GM21786 (cell line): ENCODE measurements at regions not wholly inside any gene's neighbourhood (a gene's known extent, or its start where the extent isn't known, plus 50 kb on each side); places are given as distances from the start of the nearest gene placed in this dataset.
"Not testable (repeated sequence)": the region's sequence is repeated elsewhere in the genome, so short reads cannot be mapped to it uniquely, and the experiment has no call there.

Source experiments
- ATAC-seq: cut with Tn5 transposase; IDR thresholded peaks from one replicate; pipeline ENCODE4 v1.9.1; 2021; ENCODE audit not compliant: unreplicated experiment

DNA sequence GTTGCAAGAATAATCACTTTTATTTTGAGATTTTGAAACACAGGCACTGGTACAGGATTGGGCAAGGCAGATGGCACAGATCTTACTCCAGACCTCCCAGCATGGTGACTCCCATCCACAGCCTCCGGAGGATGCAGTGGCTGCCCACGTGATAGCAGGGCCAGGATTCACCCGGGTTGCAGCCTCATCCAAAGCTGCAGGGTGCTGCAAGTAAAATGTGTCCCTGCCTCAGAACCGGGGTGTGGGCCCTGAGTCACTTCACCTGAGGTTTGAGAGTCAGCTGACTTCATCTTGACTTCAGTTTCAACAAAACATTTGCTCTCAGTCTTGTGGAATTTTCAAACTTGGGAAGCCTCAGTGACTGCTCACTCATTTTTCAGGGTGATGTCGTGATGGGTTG, 201.9 kb downstream of the FGF9 start:
- no peak for ATAC-seq

DNA sequence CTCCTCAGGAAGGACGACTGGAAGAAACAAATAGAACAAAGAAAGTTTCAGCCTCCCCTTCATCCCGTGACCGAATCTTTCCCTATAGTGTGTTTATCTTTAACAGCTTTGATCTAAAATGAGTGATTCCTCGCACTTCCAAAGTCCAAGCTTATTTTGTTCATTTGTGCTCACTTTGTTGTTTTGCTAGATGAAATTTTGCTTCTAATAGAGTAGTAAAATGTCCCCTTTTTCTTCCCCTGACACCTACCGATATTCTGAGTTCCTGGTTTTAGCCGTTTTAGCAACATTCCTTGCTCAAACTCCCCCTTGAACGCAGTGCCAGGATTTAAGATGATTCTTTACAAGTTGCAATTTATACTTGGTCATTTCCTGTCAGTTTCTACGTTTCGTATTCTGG, 204.2 kb downstream of the FGF9 start:
- ATAC-seq: no peak

DNA sequence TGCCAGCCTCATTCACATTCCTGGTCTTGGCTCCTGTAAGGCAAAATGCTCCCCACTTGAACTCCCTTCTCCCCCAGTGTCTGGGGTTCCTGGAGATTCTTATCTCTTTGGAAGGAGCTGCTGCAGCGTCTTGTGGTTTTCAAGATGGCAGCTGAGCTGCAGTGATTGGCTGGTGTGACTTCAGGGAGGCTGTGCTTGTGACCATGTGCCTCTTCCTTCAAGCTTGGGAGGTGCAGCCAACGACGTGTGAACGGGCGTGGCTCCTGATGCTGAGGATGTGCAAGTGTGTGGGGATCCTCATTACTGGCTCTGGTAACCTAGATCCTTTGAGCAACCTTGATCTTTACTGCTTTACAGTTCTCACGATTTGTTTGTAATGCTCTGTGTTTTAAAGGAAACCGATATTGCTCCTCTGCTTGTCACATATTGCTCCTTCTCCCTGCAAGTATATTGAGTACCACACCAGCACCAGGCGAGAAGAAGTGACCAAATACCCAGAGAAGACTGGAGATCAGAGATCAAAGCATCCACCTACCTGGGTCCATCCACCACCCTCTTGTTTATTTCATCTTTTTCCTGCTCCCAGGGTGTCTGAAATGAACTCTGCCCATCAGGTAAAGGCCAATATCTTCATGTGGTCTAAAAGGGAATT, 208.5 kb downstream of the FGF9 start:
- no peak for ATAC-seq

DNA sequence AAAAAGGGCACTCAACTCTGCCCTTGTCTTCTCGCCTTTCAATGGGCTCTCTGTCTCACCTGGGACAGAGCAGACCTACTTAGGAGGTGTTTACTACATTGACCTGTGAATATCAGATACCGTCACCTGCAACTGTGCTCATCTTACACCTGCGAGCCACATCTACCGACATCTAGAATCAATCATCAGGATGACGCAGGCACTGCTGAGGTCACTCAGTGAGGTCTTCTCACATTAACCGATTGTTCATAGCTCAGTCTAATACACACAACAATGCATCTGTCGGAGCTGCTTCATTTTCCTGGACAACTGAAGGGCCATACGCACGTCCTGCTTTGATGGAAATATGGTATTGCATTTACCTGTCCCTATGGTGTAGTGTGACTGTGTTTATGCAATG, 211.9 kb downstream of the FGF9 start:
- ATAC-seq: no peak

DNA sequence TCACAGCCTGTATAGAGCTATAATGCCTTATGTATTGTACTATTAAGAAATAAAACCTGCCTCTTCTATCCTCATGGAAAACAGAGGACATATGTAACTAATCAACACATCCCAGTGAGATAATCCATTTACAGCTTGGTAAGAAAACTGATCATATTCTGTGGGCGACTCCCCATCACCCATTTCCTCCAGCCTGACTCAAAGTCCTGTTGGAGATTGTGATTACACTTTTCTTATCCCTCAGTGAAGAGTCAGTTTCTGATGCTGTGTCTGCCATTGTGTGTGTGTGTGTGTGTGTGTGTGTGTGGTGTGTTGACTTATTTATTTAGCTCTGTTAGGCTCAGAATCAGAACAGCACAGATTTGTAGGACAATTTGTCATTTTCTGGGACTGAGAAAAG, 212.8 kb downstream of the FGF9 start:
- ATAC-seq: no peak

DNA sequence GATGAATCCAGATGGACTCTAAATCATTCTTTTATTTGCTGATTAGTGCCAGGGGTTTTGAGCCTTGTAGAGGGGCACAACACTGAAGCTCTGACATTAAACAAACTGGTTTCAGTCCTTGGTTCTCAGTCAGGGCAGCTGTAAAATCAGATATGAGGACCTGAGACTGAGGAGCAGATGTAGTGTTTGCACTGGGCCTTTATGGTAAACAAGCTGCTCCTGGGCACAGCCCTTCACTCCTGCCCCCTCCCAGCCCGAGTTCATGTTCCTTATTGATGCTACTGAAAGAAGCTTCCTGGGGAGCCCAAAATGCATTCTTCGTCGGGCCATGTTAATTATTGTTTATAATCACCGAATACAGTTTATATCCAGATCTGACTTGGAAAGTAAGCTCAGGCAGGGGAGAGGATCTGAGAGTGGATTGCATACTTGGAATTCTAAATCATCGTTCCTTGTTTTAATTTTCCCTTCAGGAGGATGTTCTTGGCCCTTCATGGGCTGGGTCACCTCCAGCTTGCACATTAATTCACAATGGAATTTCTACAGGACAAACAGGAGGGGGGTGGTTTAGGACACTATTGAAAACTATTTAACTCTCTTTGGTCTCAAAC, 213.5 kb downstream of the FGF9 start:
- no peak for ATAC-seq

DNA sequence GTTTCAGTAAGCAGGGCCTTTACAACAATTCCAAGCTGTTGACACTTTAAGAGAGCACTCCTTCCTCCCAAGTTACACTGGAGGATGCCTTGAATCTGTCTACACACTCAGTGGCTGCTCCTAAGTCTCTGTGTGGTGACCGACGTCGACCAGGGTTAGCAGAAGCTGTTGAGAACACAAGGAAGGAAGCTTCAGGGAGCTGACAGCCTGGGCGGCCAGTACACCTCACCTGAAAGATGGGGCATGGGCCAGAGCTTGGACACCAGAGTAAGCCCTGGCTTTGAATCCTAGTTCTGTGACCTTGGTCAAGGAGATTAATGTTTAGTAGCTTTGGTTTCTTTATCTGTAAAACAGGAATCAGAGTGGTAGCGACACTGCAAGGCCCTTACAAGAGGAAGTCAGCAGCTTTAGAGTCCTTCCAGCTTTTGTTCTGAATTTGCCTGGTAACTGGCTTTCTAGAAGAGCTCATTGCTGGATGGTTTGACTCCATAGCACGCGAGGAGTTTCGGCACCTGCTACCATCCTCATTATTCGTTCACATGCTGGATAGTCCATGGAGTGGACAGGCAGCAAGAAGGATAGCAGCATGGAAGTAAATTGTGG, 214.2 kb downstream of the FGF9 start:
- no peak for ATAC-seq

DNA sequence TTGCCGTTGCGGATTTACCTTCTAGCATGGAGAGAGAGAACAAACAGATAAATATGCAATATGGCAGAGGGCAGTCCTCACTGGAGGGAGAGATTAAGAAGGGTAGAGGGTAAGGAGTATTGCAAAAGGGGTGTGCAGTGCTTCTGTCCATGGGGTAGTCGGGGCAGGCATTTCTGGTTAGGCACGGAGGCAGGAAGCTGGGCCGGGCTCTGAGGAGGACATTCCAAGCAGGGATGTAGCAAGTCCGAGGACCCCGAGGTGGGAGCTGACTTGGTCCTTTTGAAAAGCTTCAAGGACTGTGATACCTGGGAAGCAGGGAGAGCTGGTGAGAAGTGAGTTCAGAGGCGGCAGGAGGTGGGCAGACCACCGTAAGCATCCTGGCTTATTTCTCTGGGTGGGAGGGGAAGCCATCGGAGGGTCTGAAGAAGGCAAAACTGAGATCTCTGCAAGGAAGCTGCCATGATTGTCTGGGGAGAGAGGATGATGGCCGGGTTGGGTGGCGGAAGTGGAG, 214.9 kb downstream of the FGF9 start:
- ATAC-seq: no peak

DNA sequence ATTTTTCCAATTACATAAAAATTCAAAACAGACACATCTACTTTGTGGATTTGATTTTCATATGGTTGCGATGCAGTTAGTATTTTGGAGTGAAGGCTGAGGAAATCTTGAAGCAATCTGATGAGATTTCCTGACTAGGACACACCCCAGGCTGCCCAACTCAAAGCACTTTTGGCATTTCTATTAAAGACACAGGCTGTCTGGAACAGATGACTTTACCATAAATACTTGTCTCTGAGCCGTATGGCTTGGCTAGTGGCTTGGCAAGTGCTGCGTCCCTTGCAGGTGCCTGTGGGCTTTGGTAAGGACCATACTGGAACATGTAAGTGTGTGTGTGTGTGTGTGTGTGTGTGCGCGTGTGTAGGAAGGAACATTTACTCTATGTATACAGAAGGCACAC, 218.8 kb downstream of the FGF9 start:
- no peak for ATAC-seq

DNA sequence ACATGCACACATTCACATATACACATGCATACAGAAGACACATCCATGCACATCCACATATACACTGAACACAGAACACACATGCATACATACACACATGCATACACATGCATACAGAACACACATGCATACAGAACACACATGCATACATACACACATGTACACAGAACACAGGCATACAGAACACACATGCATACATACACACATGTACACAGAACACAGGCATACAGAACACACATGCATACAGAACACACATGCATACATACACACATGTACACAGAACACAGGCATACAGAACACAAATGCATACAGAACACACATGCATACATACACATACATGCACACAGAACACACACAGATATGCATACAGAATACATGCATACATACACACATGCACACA, 219.3 kb downstream of the FGF9 start:
- ATAC-seq: not testable (repeated sequence)

DNA sequence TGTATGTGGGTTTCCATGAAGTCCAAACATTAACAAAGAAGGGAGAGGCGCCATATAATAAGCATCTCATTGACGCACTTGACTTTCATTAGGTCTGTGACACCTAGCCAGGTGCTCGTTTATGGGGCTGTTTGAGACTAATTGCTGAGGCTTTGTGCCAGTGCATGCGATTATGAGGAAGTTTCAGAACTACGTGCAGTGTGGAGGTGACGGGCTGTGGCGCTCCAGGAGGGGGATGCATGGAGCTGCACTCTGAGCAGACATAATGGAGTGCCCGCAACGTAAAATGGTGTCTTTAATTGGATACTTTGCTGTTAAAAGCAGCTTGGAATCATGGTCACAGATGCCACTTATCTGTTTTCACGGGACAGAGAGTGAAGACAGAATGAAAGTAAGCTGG, 223.2 kb downstream of the FGF9 start:
- no peak for ATAC-seq

DNA sequence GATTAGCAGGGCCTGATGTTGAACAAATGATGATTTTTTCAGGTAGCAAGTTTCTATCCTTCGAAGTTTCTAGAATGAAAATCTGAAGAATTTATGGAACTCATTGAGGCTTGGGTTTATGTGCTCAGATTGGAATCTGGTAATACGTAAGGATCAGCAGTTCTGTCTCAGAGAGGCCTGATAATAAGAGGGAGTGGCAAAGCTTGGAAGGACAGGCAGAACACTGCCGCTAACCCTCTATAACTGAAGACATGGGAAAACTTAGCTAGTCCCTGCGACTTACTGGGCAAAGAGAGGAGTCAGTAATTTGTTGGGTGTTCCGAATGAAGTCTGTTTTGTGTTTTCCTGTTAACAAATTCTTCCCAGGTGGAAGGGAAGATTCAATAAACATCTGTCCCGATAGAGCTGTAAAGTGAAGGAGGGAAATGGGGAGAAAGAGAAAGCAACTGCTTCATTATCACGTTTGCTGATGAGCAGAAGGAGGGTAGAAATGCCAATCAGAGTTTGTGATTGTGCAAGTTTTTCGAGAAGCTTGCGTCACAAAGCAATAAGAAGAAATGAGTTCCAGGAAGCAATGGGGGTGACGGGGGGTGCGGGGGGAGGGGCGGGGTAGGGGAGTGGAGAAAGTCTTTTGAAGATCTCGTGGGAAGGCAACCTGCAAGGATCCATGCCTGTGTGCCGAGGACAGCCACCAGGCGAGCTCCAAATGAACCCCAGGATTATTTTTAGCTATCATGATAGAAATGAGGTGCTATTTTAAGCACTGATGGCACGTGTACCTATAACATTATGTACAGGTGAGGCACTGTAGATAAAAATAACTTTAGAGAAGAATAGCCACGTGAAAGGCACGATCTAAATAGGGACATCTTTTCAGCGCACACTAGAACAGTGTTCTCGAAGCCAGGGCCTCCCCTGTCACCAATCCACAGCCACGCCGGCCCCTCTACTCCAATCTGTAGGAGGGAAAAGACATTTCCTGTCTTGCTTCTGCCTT, 224.1 kb downstream of the FGF9 start:
- ATAC-seq: no peak

DNA sequence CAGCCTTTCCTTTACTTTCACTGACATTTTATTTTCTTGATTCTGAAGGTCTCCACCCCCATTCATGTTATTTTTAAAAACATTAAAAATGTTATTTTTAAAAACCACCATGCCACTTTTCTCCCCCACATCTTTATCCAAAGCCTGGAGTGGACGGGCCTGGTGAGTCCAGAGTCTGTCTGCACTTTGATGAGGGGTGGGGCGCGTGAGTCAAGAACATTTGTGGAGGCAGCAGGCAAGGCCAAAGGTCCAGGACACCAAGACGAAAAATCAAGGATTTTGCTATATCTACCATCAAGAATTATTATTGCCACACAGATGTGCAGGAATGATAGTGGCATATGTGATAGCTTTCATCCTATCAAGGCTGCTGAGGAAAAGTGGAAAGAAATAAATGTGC, 224.9 kb downstream of the FGF9 start:
- no peak for ATAC-seq

DNA sequence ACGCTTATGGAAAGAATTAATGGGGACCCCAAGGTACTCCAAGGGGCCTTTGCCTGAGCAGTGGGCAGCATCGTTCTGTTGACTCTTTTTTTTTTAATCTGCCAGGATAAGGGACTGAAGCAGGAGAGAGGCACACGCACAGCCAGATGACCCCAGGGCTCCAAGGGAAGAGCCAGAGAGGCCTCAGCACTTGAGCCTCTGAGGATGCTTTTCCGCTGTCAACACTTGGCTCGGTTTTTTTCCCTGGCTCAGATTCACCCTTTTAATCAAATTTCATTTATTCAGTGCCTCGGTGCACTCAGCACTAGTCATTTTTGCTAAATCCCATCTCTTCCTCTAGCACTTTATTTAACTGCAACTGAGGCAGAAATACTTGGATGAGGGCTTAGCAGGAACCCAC, 226.3 kb downstream of the FGF9 start:
- no peak for ATAC-seq

DNA sequence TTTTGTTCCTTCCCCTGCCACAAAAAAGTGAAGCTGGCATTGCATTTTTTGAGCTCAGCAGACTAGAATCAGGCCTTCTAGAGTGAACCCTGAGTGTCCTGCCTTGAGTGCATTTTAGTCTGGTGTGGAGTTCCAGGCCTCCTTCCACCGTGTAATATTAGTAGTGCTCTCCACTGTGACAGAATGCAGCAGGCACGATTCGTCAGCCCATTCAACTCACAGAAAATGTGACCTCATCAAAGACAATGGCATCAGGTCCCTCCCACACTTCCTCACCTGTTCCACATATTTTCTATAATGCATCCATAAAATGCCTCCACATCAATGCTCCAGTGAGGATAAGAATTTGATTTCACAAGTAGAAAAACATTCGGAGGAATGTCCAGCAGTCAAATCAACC, 227.6 kb downstream of the FGF9 start:
- ATAC-seq: no peak

DNA sequence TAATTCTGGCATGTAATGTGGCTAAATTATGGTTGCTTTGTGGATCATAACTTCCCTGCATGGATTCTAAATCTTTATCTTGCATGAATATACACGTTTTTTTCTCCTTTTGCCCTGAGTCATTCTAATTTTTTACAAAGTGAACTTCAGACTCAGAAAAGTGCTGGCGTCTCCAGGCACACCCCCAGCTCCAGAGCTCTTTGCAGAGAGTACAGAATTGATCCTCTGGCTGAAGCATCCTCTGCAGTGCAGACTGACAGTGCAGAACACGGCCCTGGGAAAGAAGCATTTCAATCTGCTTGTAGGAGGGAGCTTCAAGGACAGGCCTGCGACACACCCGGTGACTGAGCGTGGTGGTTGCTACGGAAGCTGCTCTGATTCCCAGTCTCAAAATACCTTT, 228.1 kb downstream of the FGF9 start:
- no peak for ATAC-seq

DNA sequence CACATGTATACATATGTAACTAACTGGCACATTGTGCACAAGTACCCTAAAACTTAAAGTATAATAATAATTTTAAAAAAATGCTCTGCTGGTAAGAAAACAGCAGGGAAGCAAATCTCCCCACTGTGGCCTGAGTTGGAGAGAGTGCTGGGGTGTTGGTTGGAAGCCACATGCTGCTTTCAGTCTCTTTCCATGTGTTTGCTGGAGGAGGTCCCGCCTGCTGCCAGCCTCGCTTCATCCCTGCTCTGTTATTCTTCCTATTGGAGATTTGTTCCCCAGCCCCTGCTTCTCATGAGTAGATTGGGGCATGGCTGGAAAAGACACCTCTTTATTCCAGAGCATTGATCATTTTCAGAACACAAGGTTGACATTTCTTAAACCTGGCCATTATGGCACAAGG, 230.5 kb downstream of the FGF9 start:
- no peak for ATAC-seq

DNA sequence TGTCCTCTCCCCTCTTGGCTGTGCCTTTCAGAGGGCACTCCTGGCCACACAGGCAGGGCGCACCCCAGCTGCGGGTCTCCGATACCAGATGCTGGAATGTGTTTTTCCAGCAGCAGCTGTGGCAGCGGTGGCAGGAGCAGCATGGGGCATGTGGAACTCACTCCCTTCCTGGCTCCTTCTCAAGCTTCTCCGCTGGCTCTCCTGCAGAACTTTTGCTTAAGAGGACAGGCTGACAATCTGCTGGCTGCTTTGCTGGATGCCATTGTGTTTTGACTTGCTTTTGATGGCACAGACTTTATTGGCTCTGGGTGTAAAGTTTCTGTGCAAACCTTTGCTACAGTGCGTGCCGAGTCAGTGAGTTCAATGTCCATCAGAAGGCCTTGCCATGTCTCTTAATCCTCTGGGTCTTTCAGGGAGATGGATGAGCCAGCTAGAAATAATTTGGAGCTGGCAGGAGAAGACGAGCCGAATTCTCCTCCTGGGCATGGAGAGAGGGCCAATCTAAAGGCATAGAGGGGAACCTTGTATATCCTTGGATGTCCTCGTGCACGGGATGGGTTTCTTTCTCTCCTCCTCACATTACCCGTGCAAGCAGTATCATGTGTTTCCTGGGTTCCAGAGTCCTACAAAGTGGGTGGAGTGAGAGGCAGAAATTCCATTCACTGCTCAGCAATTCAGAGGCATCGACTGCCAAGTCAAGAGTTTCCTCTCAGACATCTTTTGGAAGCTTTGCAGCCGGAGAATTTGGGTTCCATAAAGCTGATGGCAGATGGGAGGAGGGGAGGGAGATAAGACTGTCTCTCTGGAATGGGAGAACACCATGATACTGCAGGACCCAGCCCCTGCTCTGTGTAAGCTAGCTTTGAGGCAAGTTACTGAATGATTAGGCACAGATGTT, 231.2 kb downstream of the FGF9 start:
- ATAC-seq: no peak

DNA sequence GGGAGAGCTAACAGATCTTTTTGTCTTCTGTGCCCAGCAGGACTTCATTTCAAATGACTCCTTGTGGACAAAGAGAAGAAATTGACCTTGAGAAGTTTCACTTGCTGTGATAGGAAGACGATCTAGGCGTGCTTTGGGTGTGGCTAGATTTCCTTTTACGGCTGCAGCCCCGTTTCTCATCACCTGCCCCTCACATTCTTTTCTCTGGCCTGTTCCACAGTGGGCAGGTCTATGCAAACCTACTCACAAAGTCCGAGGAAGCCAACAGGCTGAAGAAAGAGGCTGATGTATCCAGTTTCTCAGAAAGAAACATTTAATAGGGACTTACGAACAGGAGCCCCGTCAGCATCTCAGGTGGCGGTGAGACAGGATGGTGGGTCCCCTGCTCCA, 231.8 kb downstream of the FGF9 start:
- ATAC-seq: no peak

DNA sequence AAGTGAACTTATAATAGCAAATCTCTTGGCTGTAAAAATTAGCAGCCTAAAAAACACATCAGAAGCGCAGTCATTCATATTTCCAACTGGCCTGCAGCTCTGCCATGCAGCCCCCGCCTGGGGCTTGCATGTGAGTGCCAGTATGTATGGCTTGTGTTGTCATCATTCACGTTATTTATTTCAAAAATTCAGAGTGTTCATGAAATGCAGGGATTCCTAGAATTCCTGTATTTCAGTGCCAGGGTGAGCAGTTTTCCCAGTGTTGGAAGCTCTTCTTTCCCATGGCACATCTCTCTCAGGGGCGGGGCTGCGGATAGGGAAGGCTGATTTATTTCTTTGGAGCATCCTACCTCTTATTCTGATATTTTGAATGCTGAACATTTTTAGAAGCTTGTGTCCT, 234.6 kb downstream of the FGF9 start:
- no peak for ATAC-seq
